Right lobe of liver (tissue), 4 donors: ENCODE measurements at regions not wholly inside any gene's neighbourhood (a gene's known extent, or its start where the extent isn't known, plus 50 kb on each side); places are given as distances from the start of the nearest gene placed in this dataset.

Experiments
- CTCF ChIP-seq, 4 donors: fragments of 200-600 bp in 3 of 4; fragments of 450-650 bp in 1 of 4; IDR thresholded peaks; one replicate each; pipeline versions ENCODE4 v1.5.1 to v1.8.0; 2016 to 2022; ENCODE audit warnings: antibody characterized with exemption in 4 of 4, mild to moderate bottlenecking in 2 of 4
- POLR2A ChIP-seq: fragments of 450-650 bp; IDR thresholded peaks from one replicate; pipeline ENCODE4 v1.6.1; 2017; ENCODE audit warnings: antibody characterized with exemption, mild to moderate bottlenecking
- donor health status: DM: no; HTN: no; CAD: no.
- donor health status: DM: no; HTN: no; CAD: no.
- donor health status: DM: no; HTN: yes; CAD: no.

- no peak for TF ChIP-seq CTCF (IDR thresholded peaks at IDR 0.05)
- TF ChIP-seq POLR2A = no peak
Observed at GRCh38 chr5:18932081-18932480, 1055.9 kb downstream of the CDH18 start.
